MCF 10A (cell line): ENCODE measurements at regions not wholly inside any gene's neighbourhood (a gene's known extent, or its start where the extent isn't known, plus 50 kb on each side); places are given as distances from the start of the nearest gene placed in this dataset.

Experiments used
- BruUV-seq: library from RNA; stranded (reverse); fragments of 400-500 nt; replicated peaks from 2 replicates; lab custom pipeline; 2021; lab: Mats Ljungman, UMichigan
- CTCF ChIA-PET: fragments of 300-600 bp; sonication (Branson Sonifier 250); formaldehyde crosslinking; extraction: SDS; loops from one replicate; lab custom pipeline; 2021; ENCODE audit warnings: antibody characterized with exemption, inconsistent platforms; lab: Yijun Ruan, JAX
- POLR2A ChIA-PET: fragments of 300-600, 350-650 bp; sonication (Branson Sonifier 250); formaldehyde crosslinking; extraction: SDS; loops from one replicate; lab custom pipeline; 2020; ENCODE audit warnings: antibody characterized with exemption, inconsistent platforms; lab: Yijun Ruan, JAX
- DNase-seq: peaks from one replicate; pipeline ENCODE4 v3.0.0-alpha.2; 2018; ENCODE audit not compliant: unreplicated experiment
- H3K27ac Mint-ChIP-seq: one replicate; pipeline ENCODE4 v1.8.0; 2022; ENCODE audit warnings: mild to moderate bottlenecking, low read depth, mixed read lengths; ENCODE audit not compliant: unreplicated experiment
- H3K27me3 Mint-ChIP-seq: one replicate; pipeline ENCODE4 v1.8.0; 2022; ENCODE audit warnings: mixed read lengths; ENCODE audit not compliant: insufficient read depth, unreplicated experiment
- H3K36me3 Mint-ChIP-seq: one replicate; pipeline ENCODE4 v1.8.0; 2022; ENCODE audit warnings: mild to moderate bottlenecking, moderate library complexity, mixed read lengths; ENCODE audit not compliant: insufficient read depth, unreplicated experiment
- H3K4me1 Mint-ChIP-seq: one replicate; pipeline ENCODE4 v1.8.0; 2022; ENCODE audit warnings: mixed read lengths; ENCODE audit not compliant: insufficient read depth, unreplicated experiment
- H3K4me3 Mint-ChIP-seq: one replicate; pipeline ENCODE4 v1.8.0; 2022; ENCODE audit warnings: mild to moderate bottlenecking, moderate library complexity, mixed read lengths; ENCODE audit not compliant: unreplicated experiment
- H3K9me3 Mint-ChIP-seq: one replicate; pipeline ENCODE4 v1.8.0; 2022; ENCODE audit warnings: mixed read lengths; ENCODE audit not compliant: unreplicated experiment
- intact Hi-C: fragments of 100-400 bp; cut with micrococcal nuclease; formaldehyde crosslinking; loops from 2 replicates; pipeline ENCODE4 v1.14.1; 2022
- TF ChIP-seq, protein P1 (sequence below): fragments of 200-600 bp; IDR thresholded peaks from one replicate; pipeline ENCODE4 v1.8.0; 2022; ENCODE audit warnings: antibody characterized with exemption, mild to moderate bottlenecking; ENCODE audit not compliant: unreplicated experiment

DNA sequence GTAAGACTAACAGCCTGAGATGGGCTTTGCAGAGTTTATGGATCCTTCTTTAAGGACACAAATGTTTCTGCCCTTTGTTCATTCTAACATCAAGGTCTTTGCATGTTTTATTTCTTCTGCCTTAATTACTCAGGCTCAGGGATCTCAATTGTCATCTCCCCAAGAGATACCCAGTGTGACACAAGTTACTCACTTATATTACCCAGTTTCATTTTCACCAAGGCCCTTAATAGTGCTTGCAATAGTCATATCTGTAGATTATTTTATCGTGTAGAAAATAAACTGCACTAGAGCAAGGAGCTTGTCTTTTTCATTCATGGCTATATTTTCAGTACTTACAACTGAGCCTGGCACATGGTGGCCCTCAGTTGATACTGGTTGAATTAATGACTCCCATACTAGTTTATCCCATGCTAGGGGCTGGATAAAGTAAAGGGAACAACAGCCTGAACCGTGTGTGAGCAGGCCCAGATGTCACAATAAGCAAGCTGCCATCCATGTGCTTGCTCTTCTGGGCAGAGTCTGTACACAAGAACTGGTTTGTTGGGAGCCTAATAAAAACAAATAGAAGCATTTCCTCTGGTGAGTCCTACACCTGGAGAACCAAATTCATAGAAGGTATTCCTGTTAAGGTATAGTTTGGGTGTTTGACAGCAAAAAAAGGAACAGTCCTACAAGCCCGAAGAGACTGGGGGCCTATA lies 112.5 kb upstream of the CD180 start:
- H3K4me1 Mint-ChIP-seq, result peaks cover 30% of the 10 kb centered on the region
- CTCF ChIA-PET, result interaction anchor here (0.9 kb wide), 1 partner anchor 55 kb away, joined by 3 read pairs; no protein-coding TSS in a partner anchor

DNA sequence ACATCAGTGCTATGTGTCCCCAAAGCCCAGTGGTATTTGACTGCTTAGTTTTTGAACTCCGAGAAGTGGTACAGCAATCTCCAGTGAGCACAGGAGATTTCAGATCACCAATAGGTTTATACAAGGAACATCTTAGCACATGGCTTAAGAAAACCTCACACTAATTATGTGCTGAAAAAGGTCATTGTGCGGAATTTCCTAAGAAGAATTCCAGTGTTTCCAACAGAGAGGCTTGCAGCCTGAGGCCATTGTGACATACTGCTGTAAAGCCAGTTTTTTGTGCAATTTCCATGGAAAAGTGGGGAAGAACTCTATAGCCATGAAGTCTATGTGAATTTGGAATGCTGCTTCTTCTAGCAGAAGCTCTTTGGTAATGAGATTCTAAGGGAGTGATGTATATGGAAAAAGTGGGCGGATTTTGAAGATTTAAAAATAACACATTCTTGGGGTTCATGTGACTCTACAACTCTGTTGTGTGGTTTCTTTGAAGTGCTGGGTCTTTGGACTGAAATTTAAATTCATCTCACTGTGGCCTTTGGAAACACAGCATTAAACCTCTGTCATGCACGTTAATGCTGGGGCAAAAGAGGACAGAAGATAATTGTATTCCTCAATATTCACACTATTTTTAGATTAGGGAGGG lies 110.5 kb upstream of the CD180 start:
- BruUV-seq, result no TSS peak
- POLR2A ChIA-PET, result interaction anchor here (0.7 to 6.8 kb wide), 3 partner anchors 40 to 907 kb away, joined by 3 to 70 read pairs (median 17); no protein-coding TSS in a partner anchor
- no peaks in the 10 kb centered on the region for H3K9me3 Mint-ChIP-seq
- no peaks in the 10 kb centered on the region for H3K36me3 Mint-ChIP-seq
- no peaks in the 10 kb centered on the region for H3K27me3 Mint-ChIP-seq
- intact Hi-C loops, result no loop called here
- TF ChIP-seq, protein P1, sequence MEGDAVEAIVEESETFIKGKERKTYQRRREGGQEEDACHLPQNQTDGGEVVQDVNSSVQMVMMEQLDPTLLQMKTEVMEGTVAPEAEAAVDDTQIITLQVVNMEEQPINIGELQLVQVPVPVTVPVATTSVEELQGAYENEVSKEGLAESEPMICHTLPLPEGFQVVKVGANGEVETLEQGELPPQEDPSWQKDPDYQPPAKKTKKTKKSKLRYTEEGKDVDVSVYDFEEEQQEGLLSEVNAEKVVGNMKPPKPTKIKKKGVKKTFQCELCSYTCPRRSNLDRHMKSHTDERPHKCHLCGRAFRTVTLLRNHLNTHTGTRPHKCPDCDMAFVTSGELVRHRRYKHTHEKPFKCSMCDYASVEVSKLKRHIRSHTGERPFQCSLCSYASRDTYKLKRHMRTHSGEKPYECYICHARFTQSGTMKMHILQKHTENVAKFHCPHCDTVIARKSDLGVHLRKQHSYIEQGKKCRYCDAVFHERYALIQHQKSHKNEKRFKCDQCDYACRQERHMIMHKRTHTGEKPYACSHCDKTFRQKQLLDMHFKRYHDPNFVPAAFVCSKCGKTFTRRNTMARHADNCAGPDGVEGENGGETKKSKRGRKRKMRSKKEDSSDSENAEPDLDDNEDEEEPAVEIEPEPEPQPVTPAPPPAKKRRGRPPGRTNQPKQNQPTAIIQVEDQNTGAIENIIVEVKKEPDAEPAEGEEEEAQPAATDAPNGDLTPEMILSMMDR, result no peak
- CTCF ChIA-PET, result interaction anchor here (1.2 to 2.6 kb wide), 2 partner anchors 10 to 60 kb away, joined by 5 to 6 read pairs; no protein-coding TSS in a partner anchor
- H3K27ac Mint-ChIP-seq, result peak overlapping the region; percentile 40
- H3K4me1 Mint-ChIP-seq, result peaks cover 41% of the 10 kb centered on the region
- peak; percentile 30 for DNase-seq
- no peak overlapping the region for H3K4me3 Mint-ChIP-seq

More for the DNA sequence above, 112.5 kb upstream of the CD180 start:
- no peak overlapping the region for H3K4me3 Mint-ChIP-seq
- POLR2A ChIA-PET, result interaction anchor here (1.0 kb wide), 1 partner anchor 9 kb away, joined by 3 read pairs; no protein-coding TSS in a partner anchor
- TF ChIP-seq, protein P1, result no peak
- intact Hi-C loops, result no loop called here
- H3K27ac Mint-ChIP-seq, result no peak overlapping the region
- H3K27me3 Mint-ChIP-seq, result no peaks in the 10 kb centered on the region
- DNase-seq, result no peak
- H3K9me3 Mint-ChIP-seq, result no peaks in the 10 kb centered on the region
- H3K36me3 Mint-ChIP-seq, result no peaks in the 10 kb centered on the region
- no TSS peak for BruUV-seq

DNA sequence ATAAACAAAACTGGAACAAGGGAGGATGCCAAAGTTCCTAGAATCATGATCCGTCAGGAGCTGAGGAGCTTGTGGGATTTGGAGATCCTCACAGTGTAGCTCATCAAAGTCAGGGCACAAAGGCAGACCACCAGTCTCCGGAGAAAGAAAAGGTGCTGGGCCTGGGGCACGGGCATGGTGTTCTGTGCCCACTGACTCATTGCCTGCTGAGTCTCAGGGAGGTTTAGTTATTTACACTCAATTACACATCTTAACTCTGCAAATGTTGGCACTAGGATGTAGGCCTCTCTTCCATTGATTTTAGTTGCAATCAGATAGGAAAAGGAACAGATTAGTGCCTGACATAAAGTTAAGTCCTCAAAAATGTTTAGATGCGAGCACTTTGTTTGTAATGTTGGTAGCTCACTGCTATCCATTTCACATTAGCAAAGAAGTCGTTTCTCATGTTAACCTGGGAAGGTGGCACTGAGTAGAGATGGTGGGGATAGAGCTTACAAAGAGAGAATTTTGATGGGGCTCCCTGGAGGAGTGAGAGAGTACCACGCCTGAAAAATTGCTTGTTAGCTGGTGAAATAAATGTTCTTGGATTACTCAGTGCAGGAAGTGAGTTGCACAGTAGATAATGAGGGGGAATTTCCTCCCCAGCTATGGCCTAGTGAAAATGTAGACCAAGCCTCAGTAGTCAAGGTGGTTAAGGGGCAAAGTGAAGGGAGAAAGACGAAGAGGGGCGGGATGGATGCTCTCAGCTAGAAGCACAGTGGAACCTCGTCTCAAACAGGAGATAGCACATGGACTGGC lies 109.5 kb upstream of the CD180 start:
- intact Hi-C loops, result no loop called here
- POLR2A ChIA-PET, result interaction anchor here (0.6 to 6.8 kb wide), 5 partner anchors 13 to 908 kb away, joined by 3 to 70 read pairs (median 5); no protein-coding TSS in a partner anchor
- H3K4me3 Mint-ChIP-seq, result no peak overlapping the region
- TF ChIP-seq, protein P1, result no peak
- H3K36me3 Mint-ChIP-seq, result no peaks in the 10 kb centered on the region
- peaks cover 38% of the 10 kb centered on the region for H3K4me1 Mint-ChIP-seq
- H3K27me3 Mint-ChIP-seq, result no peaks in the 10 kb centered on the region
- CTCF ChIA-PET, result interaction anchor here (0.7 to 2.6 kb wide), 4 partner anchors 9 to 60 kb away, joined by 4 to 6 read pairs (median 4); no protein-coding TSS in a partner anchor
- no peaks in the 10 kb centered on the region for H3K9me3 Mint-ChIP-seq
- peak; percentile 59 for DNase-seq
- BruUV-seq, result no TSS peak
- H3K27ac Mint-ChIP-seq, result peak overlapping the region; percentile 91
